ENCODE measurements at regions not wholly inside any gene's neighbourhood (a gene's known extent, or its start where the extent isn't known, plus 50 kb on each side); places are given as distances from the start of the nearest gene placed in this dataset.

GRCh38 chr11:109071262-109071661 is 350.7 kb upstream of the C11orf87 start:
- Mint-ChIP-seq H3K27ac (no peak overlapping the region), H3K9me3 (ENCODE audit: low read depth) (peaks cover 13% of the 10 kb centered on the region), H3K27me3 (no peaks in the 10 kb centered on the region), H3K4me3 (ENCODE audit: low read depth) (no peak overlapping the region), H3K4me1 (ENCODE audit: low read depth) (no peaks in the 10 kb centered on the region), H3K36me3 (ENCODE audit: insufficient read depth) (no peaks in the 10 kb centered on the region)
- TF ChIP-seq CTCF (IDR thresholded peaks at IDR 0.05; ENCODE audit: unreplicated experiment): no peak
- DNase-seq (ENCODE audit: low spot score, unreplicated experiment): no peak

GRCh38 chr11:109071712-109072524 is 350.1 kb upstream of the C11orf87 start:
- H3K27me3 Mint-ChIP-seq: no peaks in the 10 kb centered on the region
- no peak overlapping the region for H3K4me3 Mint-ChIP-seq (ENCODE audit: low read depth)
- no peaks in the 10 kb centered on the region for H3K36me3 Mint-ChIP-seq (ENCODE audit: insufficient read depth)
- DNase-seq (ENCODE audit: low spot score, unreplicated experiment): no peak
- peaks cover 13% of the 10 kb centered on the region for H3K9me3 Mint-ChIP-seq (ENCODE audit: low read depth)
- no peaks in the 10 kb centered on the region for H3K4me1 Mint-ChIP-seq (ENCODE audit: low read depth)
- TF ChIP-seq CTCF (IDR thresholded peaks at IDR 0.05; ENCODE audit: unreplicated experiment): no peak
- no peak overlapping the region for H3K27ac Mint-ChIP-seq

GRCh38 chr11:109073032-109073822 is 348.8 kb upstream of the C11orf87 start:
- Mint-ChIP-seq H3K4me1 (ENCODE audit: low read depth) (no peaks in the 10 kb centered on the region), H3K27ac (no peak overlapping the region), H3K36me3 (ENCODE audit: insufficient read depth) (no peaks in the 10 kb centered on the region), H3K27me3 (no peaks in the 10 kb centered on the region), H3K9me3 (ENCODE audit: low read depth) (peaks cover 13% of the 10 kb centered on the region), H3K4me3 (ENCODE audit: low read depth) (no peak overlapping the region)
- DNase-seq (ENCODE audit: low spot score, unreplicated experiment): no peak
- TF ChIP-seq CTCF (IDR thresholded peaks at IDR 0.05; ENCODE audit: unreplicated experiment): no peak

GRCh38 chr11:109075976-109076375 is 346.0 kb upstream of the C11orf87 start:
- no peak for DNase-seq (ENCODE audit: low spot score, unreplicated experiment)
- H3K4me1 Mint-ChIP-seq (ENCODE audit: low read depth): no peaks in the 10 kb centered on the region

More at GRCh38 chr11:109075976-109076375, 346.0 kb upstream of the C11orf87 start:
- Mint-ChIP-seq H3K27ac (no peak overlapping the region), H3K27me3 (no peaks in the 10 kb centered on the region), H3K36me3 (ENCODE audit: insufficient read depth) (no peaks in the 10 kb centered on the region), H3K9me3 (ENCODE audit: low read depth) (peaks cover under 1% of the 10 kb centered on the region), H3K4me3 (ENCODE audit: low read depth) (no peak overlapping the region)
- TF ChIP-seq CTCF (IDR thresholded peaks at IDR 0.05; ENCODE audit: unreplicated experiment): no peak

Data from progenitor cell of endocrine pancreas (in vitro differentiated cells).